ENCODE measurements at regions not wholly inside any gene's neighbourhood (a gene's known extent, or its start where the extent isn't known, plus 50 kb on each side); places are given as distances from the start of the nearest gene placed in this dataset.
"Not testable (repeated sequence)": the region's sequence is repeated elsewhere in the genome, so short reads cannot be mapped to it uniquely, and the experiment has no call there.

DNA sequence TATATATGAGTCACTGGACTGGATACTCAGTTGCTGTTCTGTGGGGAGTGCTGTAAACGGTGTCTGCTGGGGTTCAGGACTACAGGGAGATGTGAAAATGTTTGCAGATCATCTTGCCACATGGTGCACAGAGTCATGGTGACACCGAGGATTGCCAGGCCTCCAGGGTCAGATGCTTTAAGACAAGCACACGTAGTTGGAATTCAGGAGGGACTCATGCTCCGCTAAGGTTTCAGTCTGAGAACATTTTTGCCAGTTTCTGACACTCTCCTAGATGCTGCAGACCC lies 211.3 kb downstream of the CXCL12 start:
- no peak for DNase-seq (ENCODE audit: low read depth)

DNA sequence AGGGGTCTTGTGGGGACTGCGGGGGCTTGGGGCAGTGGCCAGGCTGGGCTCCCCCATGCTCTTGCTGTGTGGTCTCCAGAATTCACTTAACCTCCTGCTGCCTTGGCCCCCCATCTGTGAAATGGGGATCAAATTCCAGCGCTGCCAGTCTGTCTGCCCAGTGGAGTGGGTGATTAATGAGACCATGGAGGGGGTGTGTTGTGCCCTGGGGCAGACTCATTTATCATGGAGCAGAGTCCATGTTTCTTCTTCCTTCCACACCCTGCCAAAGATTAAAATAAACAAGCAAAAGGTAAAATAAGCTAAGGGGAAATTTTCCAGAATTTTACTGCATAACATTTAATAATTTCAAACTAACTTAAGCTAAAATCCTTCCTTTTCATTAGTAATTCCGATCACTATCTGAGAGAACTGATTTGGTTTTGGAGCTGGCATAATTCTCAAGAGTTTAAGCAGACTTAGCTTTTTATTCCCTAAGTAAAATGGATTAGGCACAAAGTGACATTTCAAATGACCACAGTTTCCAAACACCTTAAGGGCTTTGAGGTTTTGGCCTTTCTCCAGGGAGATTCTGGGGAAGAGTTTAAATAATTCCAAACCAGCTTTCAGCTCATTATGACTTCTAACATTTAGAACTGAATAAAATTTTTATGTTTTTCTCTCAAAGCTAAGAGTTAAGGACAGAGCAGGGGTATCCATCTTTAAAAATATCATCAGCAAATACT lies 211.9 kb downstream of the CXCL12 start:
- no peak for DNase-seq (ENCODE audit: low read depth)

DNA sequence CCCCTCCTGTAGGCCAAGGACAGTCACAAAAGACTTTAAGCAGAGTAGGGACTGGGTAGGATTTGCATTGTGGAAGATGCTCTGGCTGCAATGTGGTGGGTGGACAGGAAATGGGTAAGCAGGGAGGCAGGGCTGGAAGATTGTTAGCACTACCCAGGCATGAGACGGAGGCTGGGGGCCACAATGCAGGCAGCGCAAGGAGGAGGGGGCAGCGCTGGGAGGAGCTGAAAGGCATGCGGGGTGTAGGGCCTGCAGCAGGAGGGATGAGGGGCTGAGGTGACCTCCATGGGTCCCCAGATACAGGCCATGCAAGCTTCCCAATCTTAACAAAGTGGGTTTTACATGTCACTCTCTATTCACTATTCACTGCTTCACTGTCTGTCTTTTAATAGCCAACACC lies 213.1 kb downstream of the CXCL12 start:
- DNase-seq (ENCODE audit: low read depth) = no peak

DNA sequence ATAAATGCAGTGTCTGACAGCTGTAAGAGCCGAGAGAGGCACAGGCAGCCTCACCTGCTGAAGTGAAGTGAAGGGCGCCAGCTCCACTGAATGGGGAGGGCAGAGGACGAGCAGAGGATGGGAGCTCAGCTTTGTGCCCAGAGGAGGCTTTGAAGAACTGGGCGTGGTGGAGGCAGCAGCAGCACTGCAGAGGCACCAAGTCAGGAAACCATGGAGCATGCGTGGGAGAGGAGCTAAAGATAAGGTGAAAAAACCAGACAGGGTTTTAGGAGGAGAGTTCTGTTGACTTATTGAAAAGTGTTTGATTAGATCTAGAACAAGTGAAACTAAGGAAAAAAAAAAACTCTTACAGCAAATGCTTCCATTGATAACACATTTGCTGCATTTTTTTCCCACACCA lies 216.4 kb downstream of the CXCL12 start:
- no peak for DNase-seq (ENCODE audit: low read depth)

DNA sequence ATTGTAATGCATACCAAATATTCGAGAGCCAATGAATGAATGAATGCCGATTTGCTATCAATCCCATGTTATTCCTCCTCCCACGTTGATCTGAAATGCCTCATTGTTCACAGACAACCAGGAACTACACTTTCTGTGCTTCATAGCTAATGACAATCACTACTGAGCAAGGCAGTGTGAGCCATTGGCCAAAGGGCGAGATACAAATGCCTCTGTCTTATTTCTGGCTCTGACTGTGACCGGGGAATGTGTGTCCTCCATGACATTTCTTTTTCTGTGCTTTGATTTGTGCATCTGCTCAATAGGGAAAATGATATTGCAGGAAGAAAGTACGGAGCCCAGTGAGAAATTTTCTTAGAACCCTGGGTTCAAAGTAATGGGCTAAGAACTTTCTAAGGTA lies 217.1 kb downstream of the CXCL12 start:
- DNase-seq (ENCODE audit: low read depth) = no peak

DNA sequence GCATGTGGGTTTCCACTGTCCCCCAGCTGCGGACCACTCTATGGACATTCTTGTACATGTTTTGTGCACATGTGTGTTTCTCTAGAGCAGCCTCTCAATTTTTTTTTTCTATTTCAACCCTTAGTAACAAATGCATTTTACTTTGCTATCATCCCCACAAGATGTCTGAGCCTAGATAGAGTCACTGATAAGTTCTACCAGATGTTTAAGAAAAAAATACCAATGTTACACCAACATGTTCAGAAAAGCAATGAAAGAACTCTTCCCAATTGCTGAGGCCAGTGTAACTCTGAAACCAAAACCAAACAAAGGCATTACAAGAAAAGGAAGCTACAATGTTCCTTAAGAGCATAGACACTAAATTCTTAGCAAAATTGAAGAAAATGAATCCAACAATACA lies 218.5 kb downstream of the CXCL12 start:
- DNase-seq (ENCODE audit: low read depth) = no peak

DNA sequence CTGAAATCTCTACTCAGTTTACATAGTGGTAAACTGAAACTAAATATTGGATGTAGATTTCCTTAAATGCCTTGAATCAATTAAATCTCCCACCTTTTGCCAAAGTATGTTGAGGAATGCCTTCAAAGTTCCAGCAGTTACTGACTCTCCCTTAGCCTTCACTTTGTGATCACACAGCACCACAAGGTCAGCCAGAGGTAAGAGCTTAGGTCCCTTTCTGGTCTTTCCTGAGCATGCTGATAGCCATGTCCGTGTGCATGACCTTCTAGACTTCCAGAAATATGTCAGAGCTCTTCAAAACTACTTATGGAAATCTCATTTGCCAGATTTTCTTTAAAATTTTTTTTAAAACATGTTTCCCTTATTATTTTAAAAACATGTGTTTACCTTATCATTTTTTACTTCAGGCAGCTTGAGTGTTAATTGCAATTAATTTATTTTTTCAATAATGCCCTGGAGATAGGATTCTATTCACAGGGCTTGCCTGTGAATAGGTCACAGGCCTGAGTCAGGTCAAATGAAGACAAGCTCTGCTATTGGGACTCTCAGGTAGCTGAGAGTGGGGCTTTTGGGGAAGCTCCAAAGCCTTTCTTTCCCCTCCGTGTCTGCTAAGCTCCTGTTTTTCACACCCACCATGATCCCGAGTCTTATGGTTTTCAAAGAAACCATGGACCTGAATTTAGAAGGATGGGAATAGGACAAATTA lies 220.5 kb downstream of the CXCL12 start:
- DNase-seq (ENCODE audit: low read depth) = no peak

DNA sequence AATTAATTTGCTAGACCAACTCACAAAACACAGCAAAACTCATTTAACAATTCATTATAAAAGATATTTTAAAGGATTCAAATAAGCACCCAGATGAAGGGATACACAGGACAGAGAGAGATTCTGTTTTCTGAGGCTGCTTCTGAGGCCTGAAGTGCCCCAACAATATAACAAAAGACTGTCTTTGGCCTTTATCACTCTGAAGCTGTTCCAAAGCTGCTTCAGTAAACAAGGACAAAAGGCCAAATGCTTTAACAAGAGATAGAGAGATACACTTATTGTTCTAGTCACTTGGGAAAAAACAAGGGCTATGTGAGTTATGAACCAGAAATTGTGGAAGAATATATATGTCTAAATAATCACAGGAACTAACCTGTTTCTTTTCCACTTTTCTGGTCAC lies 223.7 kb downstream of the CXCL12 start:
- DNase-seq (ENCODE audit: low read depth) = no peak

DNA sequence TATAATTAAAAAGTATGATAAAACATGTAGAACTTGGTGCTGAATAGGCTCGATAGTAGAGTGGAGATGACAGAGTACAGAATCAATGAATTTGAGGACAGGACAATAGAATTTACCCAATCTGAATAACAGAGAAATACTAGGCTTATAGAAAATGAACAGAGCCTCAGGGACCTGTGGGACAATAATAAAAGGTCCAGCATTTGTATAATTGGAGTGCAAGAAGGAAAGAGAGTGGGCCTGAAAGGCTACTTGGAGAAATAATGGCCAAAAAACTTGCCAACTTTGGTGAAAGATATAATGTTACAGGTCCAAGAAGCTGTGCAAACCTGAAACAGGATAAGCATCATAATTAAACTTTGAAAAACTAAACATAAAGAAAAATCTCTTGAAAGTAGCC lies 227.3 kb downstream of the CXCL12 start:
- DNase-seq (ENCODE audit: low read depth) = no peak

DNA sequence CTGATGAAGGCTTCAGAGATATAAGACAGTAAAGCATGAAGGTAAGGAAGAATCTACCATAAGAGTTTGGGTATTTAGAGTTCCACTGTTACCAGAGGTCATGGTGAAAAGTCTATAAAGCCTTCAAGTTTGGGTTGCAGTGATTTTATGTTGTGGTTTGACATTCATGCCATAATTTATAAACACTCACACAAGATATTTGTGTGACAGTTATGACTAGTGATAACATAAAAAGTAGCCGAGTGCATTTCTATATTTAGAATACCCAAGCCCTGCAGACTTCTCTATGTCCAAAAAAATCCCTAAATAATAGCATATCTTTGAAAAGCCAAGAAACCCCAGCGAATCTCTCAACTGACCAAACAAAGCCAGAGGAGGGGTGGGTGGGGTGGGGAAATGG lies 229.9 kb downstream of the CXCL12 start:
- DNase-seq (ENCODE audit: low read depth) = no peak

DNA sequence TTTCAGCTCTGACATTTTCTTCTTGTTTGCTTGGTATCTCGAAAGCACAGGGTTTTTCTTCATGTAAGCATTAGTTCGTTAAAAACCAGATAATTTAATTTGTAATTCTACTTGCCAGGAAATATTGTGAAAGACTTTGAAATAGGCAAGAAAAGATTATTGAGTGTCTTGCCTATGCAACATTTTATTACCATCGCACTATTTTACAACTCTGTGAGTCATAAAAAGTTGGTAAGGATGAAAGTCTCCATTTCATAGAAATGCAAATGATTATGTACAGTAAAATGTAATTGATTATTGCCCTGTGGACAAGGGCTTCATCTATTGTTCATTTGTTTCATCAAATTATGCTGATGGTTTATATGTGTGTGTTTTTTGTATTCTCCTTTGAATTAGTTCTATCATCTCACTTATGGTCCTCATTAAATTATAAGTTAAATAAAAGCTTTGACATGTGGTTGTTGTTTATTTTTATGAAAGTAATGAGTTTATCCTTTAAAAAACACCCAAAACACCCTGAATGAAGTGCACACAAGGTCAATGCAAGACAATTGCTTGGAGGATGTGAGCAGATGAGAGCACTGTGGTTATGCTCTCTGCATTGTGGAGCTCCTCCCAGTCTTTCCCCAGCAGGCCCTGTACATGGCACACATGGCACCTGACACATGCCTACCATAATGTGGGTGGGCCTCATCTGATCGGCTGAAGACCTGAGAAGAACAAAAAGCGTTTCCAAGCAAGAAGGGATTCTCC lies 230.8 kb downstream of the CXCL12 start:
- DNase-seq (ENCODE audit: low read depth) = no peak

DNA sequence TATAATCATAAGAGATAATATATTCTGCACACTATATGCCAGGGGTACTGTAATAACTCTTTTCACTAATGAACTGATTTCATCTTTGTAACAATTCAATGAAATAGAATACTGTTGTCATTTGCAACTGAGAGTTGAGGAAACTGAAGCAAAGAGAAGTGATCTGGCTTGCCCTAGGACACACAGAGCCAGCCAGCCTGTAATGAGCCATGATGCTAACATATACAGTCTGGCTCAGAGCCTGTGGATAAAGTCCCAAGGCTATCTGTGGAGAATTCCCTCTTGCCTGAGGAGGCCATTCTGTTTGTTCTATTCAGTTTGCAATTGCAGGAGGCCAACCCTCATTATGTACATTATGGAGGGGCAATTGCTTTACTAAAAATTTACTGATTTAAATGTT lies 241.3 kb downstream of the CXCL12 start:
- no peak for DNase-seq (ENCODE audit: low read depth)

DNA sequence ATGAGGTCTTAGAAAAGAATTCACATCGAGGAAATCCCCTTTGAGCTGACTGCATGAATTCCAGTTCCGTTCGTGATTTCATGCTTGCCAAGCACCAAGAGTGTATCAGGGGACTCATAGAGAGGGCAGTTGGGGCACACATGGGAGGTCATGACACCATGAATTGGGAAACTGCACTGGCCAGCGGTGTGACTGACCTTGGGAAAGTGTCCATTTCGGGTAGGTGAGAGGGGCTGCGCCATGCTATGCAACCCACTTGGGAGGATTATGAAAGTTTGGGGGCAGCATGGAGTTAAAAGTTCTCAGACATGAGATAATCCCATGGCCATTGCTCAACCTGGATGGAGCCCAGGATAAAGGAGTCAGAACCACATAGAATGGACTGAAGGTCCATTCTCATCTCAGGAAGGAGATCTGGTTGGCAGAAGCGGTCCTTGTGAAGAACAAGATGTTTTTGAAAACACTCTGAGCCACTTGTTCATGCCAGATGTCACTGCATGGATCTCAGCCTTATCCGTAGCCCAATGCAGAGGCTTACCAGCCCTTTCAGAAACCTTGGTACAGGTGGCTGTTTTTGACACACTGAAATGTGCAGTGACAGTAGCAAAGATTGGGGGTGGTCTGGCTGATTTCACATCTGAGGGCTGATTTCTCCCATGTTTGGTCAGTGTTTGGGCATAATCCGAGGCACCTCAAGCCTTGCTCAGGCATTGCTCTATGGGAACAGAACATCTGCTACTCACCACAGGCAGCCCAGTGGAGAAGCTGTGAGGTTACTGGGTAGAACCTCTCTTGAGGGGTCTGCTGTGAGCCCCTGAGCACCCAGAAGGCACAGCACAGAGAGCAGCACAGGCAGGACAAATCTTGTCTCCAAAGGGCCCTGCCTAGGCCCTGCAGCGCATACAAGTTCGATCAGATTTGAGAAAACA lies 252.3 kb downstream of the CXCL12 start:
- no peak for DNase-seq (ENCODE audit: low read depth)

DNA sequence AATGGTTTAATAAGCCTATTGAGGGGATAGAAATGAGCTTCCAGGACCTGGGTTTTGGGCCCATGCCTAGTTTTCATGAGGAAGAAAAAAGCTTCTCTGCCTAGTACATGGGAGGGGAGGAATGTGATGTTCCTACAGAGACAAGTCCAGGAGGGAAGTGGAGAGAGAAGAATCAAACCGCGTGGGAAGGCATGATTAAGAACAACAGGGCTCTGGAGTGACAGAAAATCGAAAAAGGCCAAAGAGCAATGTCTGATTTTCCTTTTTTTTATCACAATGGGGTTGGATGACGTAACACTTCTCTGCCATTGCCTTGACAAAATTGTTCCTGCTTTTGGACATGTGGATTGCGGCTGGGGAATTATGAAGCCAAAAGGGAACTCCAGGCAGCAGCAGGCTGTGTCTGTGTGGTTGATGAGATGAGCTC lies 258.6 kb downstream of the CXCL12 start:
- no peak for DNase-seq (ENCODE audit: low read depth)

DNA sequence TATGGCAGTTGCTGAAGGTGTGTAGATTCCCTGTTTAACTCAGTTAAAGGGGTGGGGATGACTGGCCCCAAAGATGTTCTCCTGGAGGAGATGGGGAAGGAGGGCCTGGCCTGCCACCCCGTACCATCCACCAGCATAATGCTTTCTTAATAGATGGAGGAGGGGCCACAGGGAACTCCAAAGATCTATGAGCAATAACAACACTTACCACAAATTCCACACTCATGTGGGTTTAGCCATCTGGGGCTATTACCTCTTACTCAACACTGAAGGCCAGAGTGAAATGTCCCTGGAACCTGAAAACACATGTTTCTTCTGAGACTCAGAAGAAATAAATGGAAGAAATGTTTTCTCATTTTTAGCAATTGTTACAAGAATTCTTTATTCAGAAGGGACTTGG lies 259.0 kb downstream of the CXCL12 start:
- no peak for DNase-seq (ENCODE audit: low read depth)

DNA sequence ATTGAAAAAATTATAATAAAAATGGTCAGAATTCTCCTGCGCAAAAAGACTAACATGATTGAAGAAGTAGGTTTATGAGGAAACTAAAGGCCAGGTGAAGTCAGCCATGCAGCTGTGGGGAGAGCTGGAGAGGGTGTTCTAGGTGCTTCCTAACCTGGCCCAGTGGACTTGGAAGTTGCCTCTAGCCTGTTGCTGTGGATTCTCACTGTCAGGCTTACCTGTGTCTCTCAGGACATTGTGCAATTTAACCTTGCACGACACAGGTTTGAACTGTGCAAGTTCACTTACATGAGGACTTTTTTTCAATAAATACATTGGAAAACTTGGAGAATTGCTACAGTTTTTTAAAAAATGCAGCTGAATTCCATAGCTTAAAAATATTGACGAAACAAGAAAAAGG lies 266.4 kb downstream of the CXCL12 start:
- no peak for DNase-seq (ENCODE audit: low read depth)

DNA sequence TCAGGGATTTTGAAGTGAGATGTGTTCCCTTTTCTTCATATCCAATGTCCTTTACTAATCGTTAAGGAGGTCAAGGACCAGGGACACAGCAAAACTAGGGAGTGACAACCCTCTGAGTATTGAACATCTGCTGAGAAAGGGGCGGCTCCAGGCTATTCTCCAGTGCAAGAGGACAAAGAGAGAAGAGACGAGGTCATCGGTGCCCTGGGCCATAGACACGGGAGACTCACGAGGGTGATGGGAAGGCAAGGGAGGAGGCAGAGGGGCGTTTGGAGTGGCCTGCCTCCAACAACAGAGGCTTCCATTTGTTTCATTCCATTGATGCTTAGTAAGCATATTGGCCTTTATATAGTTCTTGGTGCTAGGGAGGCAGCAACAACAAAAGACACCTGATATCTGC lies 268.4 kb downstream of the CXCL12 start:
- DNase-seq (ENCODE audit: low read depth) = no peak

DNA sequence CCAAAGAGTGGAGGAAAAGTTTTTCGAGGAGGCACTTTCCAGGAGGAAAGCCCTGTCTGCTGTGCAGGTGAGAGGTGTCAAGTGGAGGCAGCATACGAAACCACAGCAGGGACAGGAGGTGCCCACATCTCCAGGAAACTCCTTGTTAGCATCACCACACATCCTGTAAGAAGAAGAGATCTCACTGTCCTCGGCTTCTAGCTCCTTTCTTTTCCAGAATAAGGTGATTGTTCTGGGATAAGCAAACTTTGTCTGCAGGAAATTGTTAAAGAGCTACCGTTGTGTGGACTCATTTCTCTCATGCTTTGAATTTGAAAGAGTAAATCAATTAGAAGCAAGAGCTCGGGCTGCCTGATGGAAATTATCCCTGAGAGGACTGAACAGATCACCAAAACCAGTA lies 269.4 kb downstream of the CXCL12 start:
- DNase-seq (ENCODE audit: low read depth) = no peak

DNA sequence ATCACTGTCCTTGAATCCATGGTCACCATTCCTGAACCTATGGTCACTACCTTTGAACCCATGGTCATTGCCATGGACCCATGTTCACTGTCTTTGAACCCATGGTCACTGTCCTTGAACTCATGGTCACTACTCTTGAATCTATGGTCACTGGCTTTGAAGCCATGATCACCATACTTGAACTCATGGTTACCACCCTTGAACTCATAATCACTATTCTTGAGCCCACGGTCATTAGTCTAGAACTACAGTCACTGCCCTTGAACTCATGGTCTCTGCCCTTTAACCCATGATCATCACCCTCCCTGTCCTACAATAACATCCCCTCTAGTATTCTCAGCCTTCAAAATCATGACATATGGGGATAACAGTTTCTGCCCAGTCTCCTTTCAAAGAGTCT lies 270.5 kb downstream of the CXCL12 start:
- DNase-seq (ENCODE audit: low read depth) = no peak

DNA sequence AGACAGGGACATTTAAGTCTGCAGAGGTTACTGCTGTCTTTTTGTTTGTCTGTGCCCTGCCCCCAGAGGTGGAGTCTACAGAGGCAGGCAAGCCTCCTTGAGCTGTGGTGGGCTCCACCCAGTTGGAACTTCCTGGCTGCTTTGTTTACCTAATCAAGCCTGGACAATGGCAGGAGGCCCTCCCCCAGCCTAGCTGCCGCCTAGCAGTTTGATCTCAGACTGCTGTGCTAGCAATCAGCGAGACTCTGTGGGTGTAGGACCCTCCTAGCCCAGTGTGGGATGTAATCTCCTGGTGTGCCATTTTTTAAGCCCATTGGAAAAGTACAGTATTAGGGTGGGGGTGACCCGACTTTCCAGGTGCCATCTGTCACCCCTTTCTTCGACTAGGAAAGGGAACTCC lies 272.6 kb downstream of the CXCL12 start:
- not testable (repeated sequence) for DNase-seq (ENCODE audit: low read depth)

DNA sequence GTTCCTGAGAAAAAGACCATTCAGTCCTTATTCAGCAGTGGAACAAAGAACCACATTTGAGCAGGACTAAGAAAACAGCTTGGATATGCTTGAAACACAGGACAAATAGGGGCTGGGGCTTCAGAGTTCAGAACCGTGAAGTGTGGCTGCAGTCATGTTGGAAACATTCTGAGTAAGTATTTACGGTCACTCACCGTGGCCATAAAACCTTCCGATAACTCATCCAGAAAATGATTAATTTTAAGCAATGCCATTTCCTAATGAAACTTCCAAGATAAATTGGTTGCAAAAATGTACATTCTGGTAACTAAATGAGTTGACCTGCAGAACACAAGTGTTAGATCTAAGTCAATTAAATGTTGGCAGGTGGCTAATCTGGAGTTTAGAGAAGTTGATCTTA lies 279.2 kb downstream of the CXCL12 start:
- DNase-seq (ENCODE audit: low read depth) = no peak

DNA sequence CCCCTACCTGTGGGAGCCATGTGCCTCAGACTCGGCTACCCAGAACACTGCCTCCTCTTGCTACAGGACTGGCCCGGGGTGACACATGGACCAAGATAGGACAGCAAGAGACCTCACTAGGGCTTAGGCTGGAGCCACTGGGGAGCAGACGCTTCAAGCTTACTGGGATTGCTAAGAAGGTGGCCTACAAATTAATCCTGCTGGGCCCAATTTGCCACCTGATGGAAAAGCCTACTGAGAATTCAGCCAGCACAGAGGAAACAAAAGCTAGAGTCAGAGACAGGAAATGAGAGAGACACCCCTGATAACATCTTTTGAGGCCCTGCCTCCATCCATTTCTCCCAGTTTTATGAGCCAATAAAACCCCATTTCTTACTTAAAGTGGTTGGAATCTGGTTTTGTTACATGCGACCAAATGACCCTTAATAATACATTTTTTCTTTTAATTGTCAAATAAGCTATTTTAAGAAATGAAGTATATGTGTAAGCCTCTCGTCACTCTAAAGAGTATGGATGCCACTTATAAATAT lies 282.1 kb downstream of the CXCL12 start:
- DNase-seq (ENCODE audit: low read depth) = no peak

All from stimulated activated CD4-positive, alpha-beta T cell treated with anti-CD3 and anti-CD28 coated beads, Interleukin-2, amount 100 ng/mL, for 4 hours (primary cell).